ENCODE measurements at regions not wholly inside any gene's neighbourhood (a gene's known extent, or its start where the extent isn't known, plus 50 kb on each side); places are given as distances from the start of the nearest gene placed in this dataset.

DNA sequence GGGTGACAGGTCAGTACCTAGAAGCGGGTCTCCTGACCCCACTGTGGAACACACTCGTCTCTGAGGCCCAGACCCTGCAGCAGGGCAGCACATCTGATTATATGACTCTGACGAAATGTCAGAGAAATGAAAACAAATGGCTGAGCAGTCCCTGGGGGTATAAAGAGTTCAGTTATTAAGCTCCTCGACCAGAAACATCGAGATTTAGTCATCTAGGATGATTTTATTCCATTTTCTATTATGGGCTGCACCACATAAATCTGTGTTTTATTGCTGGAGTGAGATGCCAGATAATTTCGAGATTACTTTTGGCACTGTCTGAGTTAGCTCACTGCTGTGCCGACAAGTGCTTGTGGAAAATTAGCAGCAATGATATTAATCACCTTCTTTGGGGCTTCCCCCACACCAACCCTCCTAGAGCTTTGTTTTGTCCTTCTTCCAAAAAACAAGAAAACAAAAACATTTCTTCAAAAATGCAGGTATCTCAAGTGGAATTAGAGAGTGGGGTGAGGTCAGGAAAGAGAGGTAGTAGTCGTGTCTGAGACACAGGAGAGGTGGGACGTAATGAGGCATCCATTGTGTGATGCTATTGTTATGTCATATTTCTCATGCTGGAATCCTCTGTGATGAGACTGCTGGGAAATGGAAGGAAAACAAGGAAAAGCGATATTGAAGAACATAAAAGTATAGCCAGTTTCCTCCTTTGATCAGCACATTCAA is 495.5 kb downstream of the DMAC1 start:
- Histone ChIP-seq H3K4me1 (ENCODE audit: control insufficient read depth, insufficient read depth, low read length) (no peaks in the 10 kb centered on the region), H3K36me3 (ENCODE audit: control insufficient read depth, insufficient read depth, low read length) (no peaks in the 10 kb centered on the region), H3K4me3 (ENCODE audit: low read length) (no peak overlapping the region), H3K9me3 (replicated peaks; ENCODE audit: control insufficient read depth, low read depth, low read length) (peaks cover 4% of the 10 kb centered on the region), H3K27ac (ENCODE audit: low read length) (no peak overlapping the region), H3K27me3 (ENCODE audit: control insufficient read depth, insufficient read depth, low read length) (no peaks in the 10 kb centered on the region)
- DNase-seq, result no peak
- WGBS (ENCODE audit: insufficient coverage), result 35% methylated on average over 5 of the region's 10 CpGs

DNA sequence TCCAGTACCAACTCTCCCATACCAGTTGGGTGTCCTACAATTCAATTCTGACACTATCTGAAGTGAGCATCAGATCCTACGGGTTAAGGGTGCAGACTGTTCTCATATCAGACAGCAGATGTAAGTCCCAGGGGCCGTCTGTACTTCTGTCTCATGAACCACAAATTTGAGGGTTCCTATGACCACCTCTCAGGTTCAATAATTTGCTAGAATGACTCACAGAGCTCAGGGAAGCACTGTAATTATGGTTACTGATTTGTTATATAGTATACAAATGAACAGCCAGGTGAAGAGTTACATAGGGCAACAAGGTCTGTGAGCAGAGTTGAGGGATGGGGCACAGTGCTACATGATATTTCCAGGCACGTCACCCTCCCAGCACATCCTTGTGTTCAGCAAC is 499.1 kb downstream of the DMAC1 start:
- no peak overlapping the region for H3K27ac ChIP-seq (ENCODE audit: low read length)
- no peak overlapping the region for H3K4me3 ChIP-seq (ENCODE audit: low read length)
- no peaks in the 10 kb centered on the region for H3K4me1 ChIP-seq (ENCODE audit: control insufficient read depth, insufficient read depth, low read length)
- no peaks in the 10 kb centered on the region for H3K27me3 ChIP-seq (ENCODE audit: control insufficient read depth, insufficient read depth, low read length)
- DNase-seq, result no peak
- H3K9me3 ChIP-seq (replicated peaks; ENCODE audit: control insufficient read depth, low read depth, low read length), result no peaks in the 10 kb centered on the region
- WGBS (ENCODE audit: insufficient coverage), result 100% methylated on average over 1 of the region's 3 CpGs
- H3K36me3 ChIP-seq (ENCODE audit: control insufficient read depth, insufficient read depth, low read length), result no peaks in the 10 kb centered on the region

DNA sequence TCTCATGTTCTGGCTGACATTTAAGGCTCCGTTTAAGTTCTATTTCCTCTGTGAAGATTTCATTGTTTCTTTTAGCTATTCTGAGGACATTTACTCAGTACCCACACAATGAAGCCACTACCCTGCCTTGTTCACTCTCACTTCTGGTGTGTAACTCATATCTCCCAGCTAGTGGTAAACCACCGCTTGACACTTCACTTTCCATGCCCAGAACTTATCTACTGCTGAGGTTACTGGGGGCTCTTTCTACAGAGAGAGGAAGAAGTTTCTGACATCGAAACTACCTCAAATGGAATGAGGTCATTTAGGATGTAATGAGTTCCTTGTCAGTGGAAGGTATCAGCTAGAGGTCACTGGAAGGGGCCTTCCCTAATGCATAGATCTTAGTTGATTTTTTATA is 501.5 kb downstream of the DMAC1 start:
- H3K27me3 ChIP-seq (ENCODE audit: control insufficient read depth, insufficient read depth, low read length), result no peaks in the 10 kb centered on the region
- no peak overlapping the region for H3K4me3 ChIP-seq (ENCODE audit: low read length)
- DNase-seq, result peak; percentile 41
- no peak overlapping the region for H3K27ac ChIP-seq (ENCODE audit: low read length)
- no peaks in the 10 kb centered on the region for H3K4me1 ChIP-seq (ENCODE audit: control insufficient read depth, insufficient read depth, low read length)
- H3K9me3 ChIP-seq (replicated peaks; ENCODE audit: control insufficient read depth, low read depth, low read length), result no peaks in the 10 kb centered on the region
- no peaks in the 10 kb centered on the region for H3K36me3 ChIP-seq (ENCODE audit: control insufficient read depth, insufficient read depth, low read length)
- no CpG with 5 or more reads among the region's 3 CpGs for WGBS (ENCODE audit: insufficient coverage)

DNA sequence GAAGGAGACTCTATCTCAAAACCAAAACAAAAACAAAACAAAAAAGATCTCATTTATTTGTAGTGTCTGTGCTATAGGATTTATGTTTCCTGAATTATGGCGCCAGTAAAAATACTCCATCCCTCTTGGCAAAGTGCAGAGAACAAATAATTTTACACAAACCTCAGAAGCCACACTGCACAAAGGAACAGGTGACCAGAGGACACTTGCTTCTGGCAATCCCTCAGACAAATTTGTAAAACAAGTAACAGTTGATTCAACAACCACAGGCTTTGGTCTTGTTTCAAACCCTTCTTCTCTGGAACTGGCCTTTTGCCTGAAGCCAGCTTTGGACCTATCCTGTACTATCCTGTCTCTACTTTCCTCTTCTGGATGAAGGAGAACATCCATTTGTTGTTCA is 502.1 kb downstream of the DMAC1 start:
- no peak overlapping the region for H3K4me3 ChIP-seq (ENCODE audit: low read length)
- no CpG with 5 or more reads among the region's 1 CpG for WGBS (ENCODE audit: insufficient coverage)
- no peaks in the 10 kb centered on the region for H3K27me3 ChIP-seq (ENCODE audit: control insufficient read depth, insufficient read depth, low read length)
- no peaks in the 10 kb centered on the region for H3K9me3 ChIP-seq (replicated peaks; ENCODE audit: control insufficient read depth, low read depth, low read length)
- H3K36me3 ChIP-seq (ENCODE audit: control insufficient read depth, insufficient read depth, low read length), result no peaks in the 10 kb centered on the region
- no peak overlapping the region for H3K27ac ChIP-seq (ENCODE audit: low read length)
- H3K4me1 ChIP-seq (ENCODE audit: control insufficient read depth, insufficient read depth, low read length), result no peaks in the 10 kb centered on the region
- no peak for DNase-seq

DNA sequence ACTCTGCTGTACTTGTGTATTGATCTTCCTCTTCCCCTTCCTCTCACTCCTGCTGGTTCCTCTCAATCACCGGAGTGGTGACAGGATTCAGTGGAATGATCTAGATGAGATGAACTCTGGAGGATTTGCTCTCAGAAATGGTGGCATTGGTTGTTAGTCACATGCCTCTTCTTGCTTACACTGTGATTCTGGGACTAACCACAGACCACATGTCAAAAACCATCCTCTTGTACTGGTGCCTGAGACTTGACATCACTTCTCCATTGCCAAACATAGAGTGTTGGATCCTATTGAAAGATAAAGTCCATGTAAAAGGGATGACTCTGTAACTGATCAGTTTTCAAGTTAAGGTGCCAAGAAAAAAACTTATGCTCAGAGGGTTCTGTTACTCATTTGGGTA is 506.5 kb downstream of the DMAC1 start:
- Histone ChIP-seq H3K4me1 (ENCODE audit: control insufficient read depth, insufficient read depth, low read length) (no peaks in the 10 kb centered on the region), H3K27ac (ENCODE audit: low read length) (no peak overlapping the region), H3K4me3 (ENCODE audit: low read length) (no peak overlapping the region), H3K9me3 (replicated peaks; ENCODE audit: control insufficient read depth, low read depth, low read length) (no peaks in the 10 kb centered on the region), H3K27me3 (ENCODE audit: control insufficient read depth, insufficient read depth, low read length) (no peaks in the 10 kb centered on the region), H3K36me3 (ENCODE audit: control insufficient read depth, insufficient read depth, low read length) (no peaks in the 10 kb centered on the region)
- no CpG with 5 or more reads among the region's 1 CpG for WGBS (ENCODE audit: insufficient coverage)
- no peak for DNase-seq

DNA sequence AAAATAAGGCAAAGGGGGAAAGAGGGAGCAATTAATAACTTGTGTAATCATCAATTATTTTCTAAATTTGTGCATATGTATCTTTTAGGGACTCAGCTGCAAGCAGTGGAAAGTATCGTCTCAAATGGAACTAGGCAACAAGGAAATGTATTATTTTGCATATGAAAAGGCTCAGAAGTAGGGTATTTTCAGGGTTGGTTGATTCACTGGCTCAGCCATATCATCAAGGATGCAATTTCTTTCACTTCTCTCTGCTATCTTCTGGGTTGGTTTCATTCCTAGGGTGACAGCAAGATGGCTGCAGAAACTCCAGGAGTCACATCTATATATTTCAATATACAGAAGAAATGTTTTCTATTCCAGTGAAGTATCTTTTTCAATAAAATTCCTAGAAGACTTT is 509.8 kb downstream of the DMAC1 start:
- Histone ChIP-seq H3K27me3 (ENCODE audit: control insufficient read depth, insufficient read depth, low read length) (no peaks in the 10 kb centered on the region), H3K9me3 (replicated peaks; ENCODE audit: control insufficient read depth, low read depth, low read length) (no peaks in the 10 kb centered on the region), H3K4me1 (ENCODE audit: control insufficient read depth, insufficient read depth, low read length) (no peaks in the 10 kb centered on the region), H3K36me3 (ENCODE audit: control insufficient read depth, insufficient read depth, low read length) (no peaks in the 10 kb centered on the region), H3K27ac (ENCODE audit: low read length) (no peak overlapping the region), H3K4me3 (ENCODE audit: low read length) (no peak overlapping the region)
- DNase-seq, result no peak
- WGBS (ENCODE audit: insufficient coverage), result no CpG with 5 or more reads among the region's 1 CpG

DNA sequence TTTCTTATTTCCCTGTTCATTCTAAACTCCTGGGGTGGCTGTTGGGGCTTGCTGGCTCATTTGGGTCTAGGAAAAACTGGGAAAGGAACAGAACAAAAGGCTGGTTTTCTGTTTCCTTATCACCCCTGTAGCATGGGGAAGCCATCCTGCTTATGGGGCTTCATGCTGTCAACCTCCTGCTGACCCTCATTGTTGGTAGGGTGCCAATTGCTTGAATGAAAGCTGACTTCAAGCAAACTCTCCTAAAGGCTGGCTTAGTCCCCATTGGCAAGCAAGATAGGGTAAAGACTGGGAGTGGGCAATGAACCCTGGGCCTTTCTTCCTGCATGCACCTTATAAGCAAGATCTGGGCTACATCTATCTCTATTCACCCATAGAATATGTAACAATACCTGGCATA is 511.6 kb downstream of the DMAC1 start:
- no peak overlapping the region for H3K4me3 ChIP-seq (ENCODE audit: low read length)
- no peaks in the 10 kb centered on the region for H3K4me1 ChIP-seq (ENCODE audit: control insufficient read depth, insufficient read depth, low read length)
- H3K9me3 ChIP-seq (replicated peaks; ENCODE audit: control insufficient read depth, low read depth, low read length), result no peaks in the 10 kb centered on the region
- no peak for DNase-seq
- H3K27ac ChIP-seq (ENCODE audit: low read length), result no peak overlapping the region
- no peaks in the 10 kb centered on the region for H3K36me3 ChIP-seq (ENCODE audit: control insufficient read depth, insufficient read depth, low read length)
- H3K27me3 ChIP-seq (ENCODE audit: control insufficient read depth, insufficient read depth, low read length), result peaks cover 2% of the 10 kb centered on the region

DNA sequence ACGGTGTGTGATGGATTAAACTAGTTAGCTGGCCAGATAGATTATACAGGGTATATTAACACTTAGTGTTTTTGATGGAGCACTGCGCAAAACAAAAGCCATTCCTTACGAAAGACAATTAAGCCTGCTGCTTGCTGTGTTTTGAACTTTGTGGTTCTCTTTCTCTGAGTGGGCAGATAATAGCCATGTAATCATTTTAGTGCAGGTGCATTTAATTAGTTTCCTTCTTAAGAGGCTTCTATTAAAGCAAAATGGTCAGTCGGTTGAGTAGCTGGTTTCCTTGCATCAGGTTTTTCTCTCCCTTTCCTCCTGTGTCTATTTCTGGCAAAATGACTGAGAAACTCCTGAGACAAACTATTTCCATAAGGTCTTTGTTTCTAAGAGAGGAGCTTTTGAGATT is 512.5 kb downstream of the DMAC1 start:
- Histone ChIP-seq H3K36me3 (ENCODE audit: control insufficient read depth, insufficient read depth, low read length) (no peaks in the 10 kb centered on the region), H3K4me1 (ENCODE audit: control insufficient read depth, insufficient read depth, low read length) (no peaks in the 10 kb centered on the region), H3K27me3 (ENCODE audit: control insufficient read depth, insufficient read depth, low read length) (peaks cover 2% of the 10 kb centered on the region), H3K4me3 (ENCODE audit: low read length) (no peak overlapping the region), H3K9me3 (replicated peaks; ENCODE audit: control insufficient read depth, low read depth, low read length) (no peaks in the 10 kb centered on the region), H3K27ac (ENCODE audit: low read length) (no peak overlapping the region)
- DNase-seq, result no peak
- WGBS (ENCODE audit: insufficient coverage), result no CpG with 5 or more reads among the region's 4 CpGs

DNA sequence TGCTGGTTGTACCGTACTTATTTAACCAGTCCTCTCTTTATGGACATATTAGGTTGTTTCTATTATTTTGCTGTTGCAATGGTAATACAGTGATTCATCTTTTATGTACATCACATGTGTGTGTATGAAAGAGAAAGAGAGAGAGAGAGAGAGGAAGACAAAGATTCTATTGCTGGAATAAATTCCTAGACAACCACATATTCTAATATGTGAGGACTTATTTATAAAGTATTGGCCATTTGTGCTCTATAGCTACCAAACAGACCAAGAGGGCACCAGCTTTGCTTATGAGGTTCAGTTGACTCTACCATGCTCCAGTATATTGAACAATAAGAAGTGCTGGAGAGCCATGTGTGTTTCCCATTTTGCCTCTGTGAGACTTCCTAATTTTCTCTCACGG is 513.5 kb downstream of the DMAC1 start:
- no peaks in the 10 kb centered on the region for H3K4me1 ChIP-seq (ENCODE audit: control insufficient read depth, insufficient read depth, low read length)
- no peaks in the 10 kb centered on the region for H3K36me3 ChIP-seq (ENCODE audit: control insufficient read depth, insufficient read depth, low read length)
- H3K27me3 ChIP-seq (ENCODE audit: control insufficient read depth, insufficient read depth, low read length), result peaks cover 2% of the 10 kb centered on the region
- no peaks in the 10 kb centered on the region for H3K9me3 ChIP-seq (replicated peaks; ENCODE audit: control insufficient read depth, low read depth, low read length)
- H3K4me3 ChIP-seq (ENCODE audit: low read length), result no peak overlapping the region
- no CpG with 5 or more reads among the region's 2 CpGs for WGBS (ENCODE audit: insufficient coverage)
- H3K27ac ChIP-seq (ENCODE audit: low read length), result no peak overlapping the region
- no peak for DNase-seq

DNA sequence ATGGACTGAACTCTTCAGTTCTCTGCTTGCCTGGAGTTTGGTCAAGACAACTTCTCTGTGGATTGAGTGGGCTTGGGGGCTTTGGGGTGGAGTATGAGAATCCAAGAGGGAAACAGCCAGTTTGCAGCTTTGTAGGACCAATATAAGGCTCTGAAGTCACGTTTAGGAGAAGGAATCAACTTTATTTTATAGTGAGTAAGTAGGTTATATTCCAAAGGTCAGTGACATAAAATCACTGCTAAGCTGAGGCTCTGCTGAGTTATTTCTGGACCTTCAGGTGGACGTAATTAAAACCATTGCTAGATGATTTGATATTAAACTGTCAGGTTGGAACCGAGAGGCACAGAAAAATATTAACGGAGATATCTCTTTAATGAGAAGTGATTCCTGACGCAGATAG is 514.4 kb downstream of the DMAC1 start:
- no peaks in the 10 kb centered on the region for H3K9me3 ChIP-seq (replicated peaks; ENCODE audit: control insufficient read depth, low read depth, low read length)
- WGBS (ENCODE audit: insufficient coverage), result 73% methylated on average over 2 of the region's 5 CpGs
- no peaks in the 10 kb centered on the region for H3K4me1 ChIP-seq (ENCODE audit: control insufficient read depth, insufficient read depth, low read length)
- no peak overlapping the region for H3K27ac ChIP-seq (ENCODE audit: low read length)
- H3K36me3 ChIP-seq (ENCODE audit: control insufficient read depth, insufficient read depth, low read length), result no peaks in the 10 kb centered on the region
- H3K4me3 ChIP-seq (ENCODE audit: low read length), result no peak overlapping the region
- peaks cover 2% of the 10 kb centered on the region for H3K27me3 ChIP-seq (ENCODE audit: control insufficient read depth, insufficient read depth, low read length)
- no peak for DNase-seq

DNA sequence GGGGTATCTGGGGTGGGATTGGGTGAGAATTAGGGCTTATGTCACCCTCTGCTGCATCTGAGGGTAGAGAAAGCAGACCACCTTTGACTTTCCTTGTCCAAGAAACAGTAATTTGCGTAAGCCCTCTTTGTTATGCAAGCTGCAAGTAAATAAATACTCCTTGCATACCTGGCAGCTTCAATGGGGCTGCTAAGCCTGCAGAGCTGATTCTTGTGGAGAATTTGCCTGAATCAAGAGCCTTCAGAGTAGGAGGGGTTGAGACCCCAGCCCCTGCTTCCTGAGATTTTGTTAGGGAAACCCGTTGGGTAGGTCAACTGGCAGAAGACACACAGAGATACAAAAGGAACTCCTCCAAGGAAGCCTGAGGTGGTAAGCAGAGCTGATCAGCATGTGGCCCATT is 515.1 kb downstream of the DMAC1 start:
- Histone ChIP-seq H3K27me3 (ENCODE audit: control insufficient read depth, insufficient read depth, low read length) (peaks cover 2% of the 10 kb centered on the region), H3K4me3 (ENCODE audit: low read length) (no peak overlapping the region), H3K27ac (ENCODE audit: low read length) (no peak overlapping the region), H3K4me1 (ENCODE audit: control insufficient read depth, insufficient read depth, low read length) (no peaks in the 10 kb centered on the region), H3K9me3 (replicated peaks; ENCODE audit: control insufficient read depth, low read depth, low read length) (no peaks in the 10 kb centered on the region), H3K36me3 (ENCODE audit: control insufficient read depth, insufficient read depth, low read length) (no peaks in the 10 kb centered on the region)
- no peak for DNase-seq
- 50% methylated on average over 1 of the region's 2 CpGs for WGBS (ENCODE audit: insufficient coverage)
